Vagina (tissue), 2 donors: ENCODE measurements at regions not wholly inside any gene's neighbourhood (a gene's known extent, or its start where the extent isn't known, plus 50 kb on each side); places are given as distances from the start of the nearest gene placed in this dataset.

Source experiments
- CTCF ChIP-seq, 3 experiments: fragments of 450-650 bp in 2 of 3; fragments of 200-600 bp in 1 of 3; sonication (generic) in 1 of 3; IDR thresholded peaks; one replicate each; pipeline ENCODE4 v1.5.1; 2017 to 2019; ENCODE audit warnings: antibody characterized with exemption in 3 of 3, mild to moderate bottlenecking in 2 of 3, moderate library complexity in 2 of 3
- POLR2A ChIP-seq, 2 donors: fragments of 450-650 bp; IDR thresholded peaks; one replicate each; pipeline ENCODE4 v1.6.1; 2017; ENCODE audit warnings: antibody characterized with exemption in 2 of 2, mild to moderate bottlenecking in 2 of 2, moderate library complexity in 2 of 2
- POLR2AphosphoS5 ChIP-seq, 2 donors: sonication (generic); formaldehyde crosslinking; IDR thresholded peaks; one replicate each; pipeline ENCODE4 v1.9.0; 2017; ENCODE audit warnings: antibody characterized with exemption in 2 of 2, mild to moderate bottlenecking in 2 of 2, low read depth in 1 of 2; ENCODE audit not compliant: insufficient read depth in 1 of 2

- no peak for TF ChIP-seq CTCF (IDR thresholded peaks at IDR 0.05)
- no peak for TF ChIP-seq POLR2AphosphoS5 (IDR thresholded peaks at IDR 0.05; ENCODE audit: insufficient read depth in 1 of 2, low read depth in 1 of 2)
- no peak for TF ChIP-seq POLR2A (IDR thresholded peaks at IDR 0.05)
These were observed 56.1 kb upstream of the STMND1 start for GRCh38 chr6:17045581-17046322.
